LNCaP clone FGC (cell line): ENCODE measurements at regions not wholly inside any gene's neighbourhood (a gene's known extent, or its start where the extent isn't known, plus 50 kb on each side); places are given as distances from the start of the nearest gene placed in this dataset.

Experiments used
- DNase-seq: peaks from one replicate; pipeline ENCODE4 v3.0.0-alpha.2; 2011; ENCODE audit warnings: low read depth
- H3K4me3 ChIP-seq: 2 replicates; pipeline ENCODE4 v1.5.1; 2011; ENCODE audit warnings: mild to moderate bottlenecking, low read depth, low read length, control low read depth
- TF ChIP-seq, protein P1 (sequence below): IDR thresholded peaks from 2 replicates; pipeline ENCODE4 v1.5.1; 2012; ENCODE audit warnings: mild to moderate bottlenecking; ENCODE audit not compliant: control insufficient read depth, insufficient read depth; ENCODE audit errors: extremely low read depth

- TF ChIP-seq, protein P1, sequence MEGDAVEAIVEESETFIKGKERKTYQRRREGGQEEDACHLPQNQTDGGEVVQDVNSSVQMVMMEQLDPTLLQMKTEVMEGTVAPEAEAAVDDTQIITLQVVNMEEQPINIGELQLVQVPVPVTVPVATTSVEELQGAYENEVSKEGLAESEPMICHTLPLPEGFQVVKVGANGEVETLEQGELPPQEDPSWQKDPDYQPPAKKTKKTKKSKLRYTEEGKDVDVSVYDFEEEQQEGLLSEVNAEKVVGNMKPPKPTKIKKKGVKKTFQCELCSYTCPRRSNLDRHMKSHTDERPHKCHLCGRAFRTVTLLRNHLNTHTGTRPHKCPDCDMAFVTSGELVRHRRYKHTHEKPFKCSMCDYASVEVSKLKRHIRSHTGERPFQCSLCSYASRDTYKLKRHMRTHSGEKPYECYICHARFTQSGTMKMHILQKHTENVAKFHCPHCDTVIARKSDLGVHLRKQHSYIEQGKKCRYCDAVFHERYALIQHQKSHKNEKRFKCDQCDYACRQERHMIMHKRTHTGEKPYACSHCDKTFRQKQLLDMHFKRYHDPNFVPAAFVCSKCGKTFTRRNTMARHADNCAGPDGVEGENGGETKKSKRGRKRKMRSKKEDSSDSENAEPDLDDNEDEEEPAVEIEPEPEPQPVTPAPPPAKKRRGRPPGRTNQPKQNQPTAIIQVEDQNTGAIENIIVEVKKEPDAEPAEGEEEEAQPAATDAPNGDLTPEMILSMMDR = no peak
- no peak overlapping the region for H3K4me3 ChIP-seq
- DNase-seq = no peak
These were observed 965.7 kb downstream of the UQCRFS1 start for GRCh38 chr19:28247243-28247642.

DNA sequence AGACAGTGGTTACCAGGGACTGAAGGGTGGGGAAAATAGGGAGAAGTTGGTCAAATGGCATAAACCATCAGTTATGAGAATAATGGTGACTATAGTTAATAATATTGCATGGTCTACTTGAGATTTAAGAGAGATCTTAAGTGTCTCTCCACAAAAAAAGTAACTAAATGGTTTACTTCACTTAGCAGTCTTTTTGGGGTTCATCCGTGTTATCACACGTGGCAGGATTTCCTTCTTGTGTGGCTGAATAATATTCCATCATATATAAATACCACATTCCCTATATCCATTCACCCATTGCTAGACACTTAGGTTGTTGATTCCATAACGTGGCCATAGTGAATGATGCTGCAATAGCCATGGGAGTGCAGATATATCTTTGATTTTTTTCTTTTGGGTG lies 967.0 kb downstream of the UQCRFS1 start:
- no peak for DNase-seq
- H3K4me3 ChIP-seq = no peak overlapping the region
- TF ChIP-seq, protein P1 = no peak

- TF ChIP-seq, protein P1 = no peak
- no peak for DNase-seq
- no peak overlapping the region for H3K4me3 ChIP-seq
These were observed 968.0 kb downstream of the UQCRFS1 start for GRCh38 chr19:28244966-28245365.

GRCh38 chr19:28242317-28242927 lies 970.5 kb downstream of the UQCRFS1 start:
- no peak for DNase-seq
- TF ChIP-seq, protein P1 = peak; percentile 63

DNA sequence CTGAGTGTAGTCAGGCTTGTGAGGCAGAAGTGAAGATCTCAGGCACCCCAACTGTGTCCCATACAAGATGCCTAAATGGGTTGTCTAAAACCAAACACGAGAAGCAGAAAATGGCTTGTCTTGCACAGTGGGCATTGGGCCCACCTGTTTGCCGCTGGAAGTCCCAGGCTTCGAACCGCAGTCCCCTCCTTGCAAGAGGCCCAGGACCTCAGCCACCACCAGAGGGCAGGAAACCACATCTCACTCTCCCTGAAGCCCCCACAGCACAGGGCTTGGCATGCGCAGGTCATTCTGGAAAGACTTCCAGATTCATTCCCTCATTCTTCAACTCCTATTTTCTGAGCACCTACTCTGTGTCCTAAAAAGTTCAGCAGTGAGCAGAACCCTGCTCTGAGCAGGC lies 973.7 kb downstream of the UQCRFS1 start:
- no peak overlapping the region for H3K4me3 ChIP-seq
- no peak for DNase-seq
- TF ChIP-seq, protein P1 = peak; percentile 24; the same call in 1 of the 2 replicates

More at GRCh38 chr19:28242317-28242927, 970.5 kb downstream of the UQCRFS1 start:
- no peak overlapping the region for H3K4me3 ChIP-seq

DNA sequence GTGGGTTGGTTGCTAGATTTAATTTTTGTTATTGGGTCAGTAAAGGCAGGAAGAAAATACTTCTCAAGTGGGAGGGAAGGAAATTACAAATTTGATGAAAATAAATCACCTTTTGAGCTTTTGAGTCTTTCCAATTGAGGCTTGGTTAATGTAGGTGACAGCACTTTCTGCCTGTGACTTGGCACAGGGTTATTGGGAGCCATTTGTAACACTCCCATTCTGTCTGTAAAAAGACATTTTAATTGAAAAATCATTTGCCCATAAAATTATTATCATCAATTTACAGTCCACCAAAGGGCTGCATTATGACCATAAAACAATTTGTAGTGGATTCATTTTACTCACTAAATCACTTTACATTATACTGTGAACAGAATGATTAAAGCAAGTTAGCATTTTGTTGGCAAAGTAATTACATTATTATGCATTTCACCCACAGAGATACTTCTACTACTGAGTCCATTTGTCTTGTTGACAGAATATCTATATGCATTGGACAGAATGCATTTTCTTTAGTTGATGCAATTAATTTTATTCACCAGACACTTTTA lies 974.6 kb downstream of the UQCRFS1 start:
- DNase-seq = no peak
- H3K4me3 ChIP-seq = no peak overlapping the region
- TF ChIP-seq, protein P1 = no peak
